LNCAP (cell line): ENCODE measurements at regions not wholly inside any gene's neighbourhood (a gene's known extent, or its start where the extent isn't known, plus 50 kb on each side); places are given as distances from the start of the nearest gene placed in this dataset.

ENCODE experiments used
- CTCF ChIP-seq: fragments of 450-650 bp; IDR thresholded peaks from 2 replicates; pipeline ENCODE4 v1.5.1; 2017; ENCODE audit warnings: mild to moderate bottlenecking

- TF ChIP-seq CTCF: no peak
These were observed 107.9 kb upstream of the OR4E1 start for GRCh38 chr14:21781543-21781942.

GRCh38 chr14:21780429-21781084, 106.9 kb upstream of the OR4E1 start:
- TF ChIP-seq CTCF: no peak

GRCh38 chr14:21771671-21772070, 98.1 kb upstream of the OR4E1 start:
- no peak for TF ChIP-seq CTCF

- TF ChIP-seq CTCF: no peak
These were observed 95.2 kb upstream of the OR4E1 start for GRCh38 chr14:21768875-21769257.

- peak; percentile 72 for TF ChIP-seq CTCF
These were observed 94.7 kb upstream of the OR4E1 start for GRCh38 chr14:21768116-21768874.

GRCh38 chr14:21749306-21749868, 75.8 kb upstream of the OR4E1 start:
- TF ChIP-seq CTCF: no peak

GRCh38 chr14:21748869-21749303, 75.3 kb upstream of the OR4E1 start:
- TF ChIP-seq CTCF: peak; percentile 90
